Jurkat, Clone E6-1 (cell line): ENCODE measurements at regions not wholly inside any gene's neighbourhood (a gene's known extent, or its start where the extent isn't known, plus 50 kb on each side); places are given as distances from the start of the nearest gene placed in this dataset.

Experiments
- DNase-seq: peaks from one replicate; pipeline ENCODE4 v3.0.0-alpha.2; 2011; ENCODE audit warnings: low read depth, low spot score
- H3K4me3 ChIP-seq: 2 replicates; pipeline ENCODE4 v1.5.1; 2011; ENCODE audit warnings: mild to moderate bottlenecking, low read length, control low read depth, moderate library complexity

- DNase-seq, result no peak
- H3K4me3 ChIP-seq, result no peak overlapping the region
Observed at GRCh38 chr11:76277298-76278175, 71.2 kb upstream of the WNT11 start.

GRCh38 chr11:76276781-76277155 lies 70.5 kb upstream of the WNT11 start:
- DNase-seq, result no peak
- H3K4me3 ChIP-seq, result no peak overlapping the region

- H3K4me3 ChIP-seq, result no peak overlapping the region
- no peak for DNase-seq
Observed at GRCh38 chr11:76276046-76276780, 69.9 kb upstream of the WNT11 start.

GRCh38 chr11:76275446-76275845 lies 69.1 kb upstream of the WNT11 start:
- H3K4me3 ChIP-seq, result no peak overlapping the region
- no peak for DNase-seq

GRCh38 chr11:76271068-76271467 lies 64.8 kb upstream of the WNT11 start:
- no peak for DNase-seq

GRCh38 chr11:76270389-76270788 lies 64.1 kb upstream of the WNT11 start:
- H3K4me3 ChIP-seq, result no peak overlapping the region
- no peak for DNase-seq

More at GRCh38 chr11:76271068-76271467, 64.8 kb upstream of the WNT11 start:
- no peak overlapping the region for H3K4me3 ChIP-seq

- DNase-seq, result no peak
- H3K4me3 ChIP-seq, result no peak overlapping the region
Observed at GRCh38 chr11:76269661-76270261, 63.5 kb upstream of the WNT11 start.

GRCh38 chr11:76269247-76269646 lies 62.9 kb upstream of the WNT11 start:
- no peak for DNase-seq
- no peak overlapping the region for H3K4me3 ChIP-seq

- no peak for DNase-seq
- H3K4me3 ChIP-seq, result no peak overlapping the region
Observed at GRCh38 chr11:76268498-76268897, 62.2 kb upstream of the WNT11 start.

GRCh38 chr11:76267556-76267955 lies 61.3 kb upstream of the WNT11 start:
- no peak for DNase-seq
- H3K4me3 ChIP-seq, result no peak overlapping the region

- DNase-seq, result no peak
- no peak overlapping the region for H3K4me3 ChIP-seq
Observed at GRCh38 chr11:76266286-76267100, 60.2 kb upstream of the WNT11 start.

GRCh38 chr11:76265771-76266241 lies 59.5 kb upstream of the WNT11 start:
- DNase-seq, result no peak
- no peak overlapping the region for H3K4me3 ChIP-seq

- H3K4me3 ChIP-seq, result no peak overlapping the region
- no peak for DNase-seq
Observed at GRCh38 chr11:76263657-76264056, 57.4 kb upstream of the WNT11 start.

GRCh38 chr11:76263166-76263565 lies 56.9 kb upstream of the WNT11 start:
- H3K4me3 ChIP-seq, result no peak overlapping the region
- DNase-seq, result no peak

GRCh38 chr11:76260296-76260925 lies 54.1 kb upstream of the WNT11 start:
- H3K4me3 ChIP-seq, result no peak overlapping the region

GRCh38 chr11:76259299-76259908 lies 53.1 kb upstream of the WNT11 start:
- no peak for DNase-seq
- H3K4me3 ChIP-seq, result no peak overlapping the region

More at GRCh38 chr11:76260296-76260925, 54.1 kb upstream of the WNT11 start:
- no peak for DNase-seq

- no peak overlapping the region for H3K4me3 ChIP-seq
- DNase-seq, result no peak
Observed at GRCh38 chr11:76257074-76257719, 50.9 kb upstream of the WNT11 start.

- no peak overlapping the region for H3K4me3 ChIP-seq
- DNase-seq, result no peak
Observed at GRCh38 chr11:76256448-76256847, 50.1 kb upstream of the WNT11 start.
